Ovary (tissue), 3 donors: ENCODE measurements at regions not wholly inside any gene's neighbourhood (a gene's known extent, or its start where the extent isn't known, plus 50 kb on each side); places are given as distances from the start of the nearest gene placed in this dataset.

ENCODE experiments used
- CTCF ChIP-seq, 3 donors: fragments of 450-650 bp in 2 of 3; fragments of 200-600 bp in 1 of 3; IDR thresholded peaks; one replicate each; pipeline versions ENCODE4 v1.5.1 to v1.8.0; 2016 to 2022; ENCODE audit warnings: antibody characterized with exemption in 3 of 3, mild to moderate bottlenecking in 1 of 3
- EP300 ChIP-seq: sonication (generic); formaldehyde crosslinking; IDR thresholded peaks from one replicate; pipeline ENCODE4 v1.6.1; 2017; ENCODE audit warnings: antibody characterized with exemption
- POLR2A ChIP-seq: fragments of 450-650 bp; IDR thresholded peaks from one replicate; pipeline ENCODE4 v1.6.1; 2017; ENCODE audit warnings: antibody characterized with exemption, mild to moderate bottlenecking, moderate library complexity
- donor health status: DM: no; HTN: no; CAD: no.

DNA sequence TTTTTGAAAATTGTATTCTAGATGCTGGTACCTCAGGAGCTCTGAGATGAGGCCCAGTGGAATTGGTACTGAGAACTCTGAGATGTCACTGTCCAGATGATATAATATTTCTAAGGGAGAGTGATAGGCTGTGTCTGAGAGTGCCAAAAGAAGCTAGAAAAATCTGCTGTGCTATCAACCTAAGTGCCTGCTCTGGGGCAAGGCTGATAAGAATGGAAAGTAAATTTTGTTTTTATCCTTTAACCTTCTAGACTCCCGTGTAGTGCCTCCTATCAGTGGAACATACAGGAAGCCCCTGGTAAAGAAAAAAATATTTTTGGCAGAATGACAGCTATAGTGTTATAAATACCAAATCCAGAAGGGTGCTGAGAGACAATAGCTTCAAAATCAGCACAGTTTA, 348.2 kb downstream of the TFAP2B start:
- TF ChIP-seq CTCF (IDR thresholded peaks at IDR 0.05): no peak
- TF ChIP-seq POLR2A: no peak
- no peak for TF ChIP-seq EP300
